GM12878 (cell line): ENCODE measurements at regions not wholly inside any gene's neighbourhood (a gene's known extent, or its start where the extent isn't known, plus 50 kb on each side); places are given as distances from the start of the nearest gene placed in this dataset.
A peak's percentile ranks its signal among the peaks of the same experiment; 100 is the strongest.

Experiments
- EP300 ChIP-seq, 2 experiments: fragments of 150-350 bp in 1 of 2; IDR thresholded peaks; 2 replicates each; pipeline ENCODE4 v1.6.1; 2011 to 2012; ENCODE audit warnings: low read depth in 2 of 2, low read length in 2 of 2, borderline replicate concordance in 1 of 2, improper control_type of control experiment in 1 of 2, inconsistent platforms in 1 of 2; ENCODE audit not compliant: control insufficient read depth in 1 of 2
- GABPA ChIP-seq: IDR thresholded peaks from 2 replicates; pipeline ENCODE4 v1.6.1; 2014; ENCODE audit warnings: antibody characterized with exemption, low read depth, mild to moderate bottlenecking, inconsistent platforms
- HDAC2 ChIP-seq: fragments of 200-600 bp; sonication (generic); IDR thresholded peaks from 2 replicates; pipeline ENCODE4 v1.6.1; 2017
- HDGF ChIP-seq: fragments of 450-650 bp; IDR thresholded peaks from 2 replicates; pipeline ENCODE4 v1.6.1; 2016; ENCODE audit warnings: antibody characterized with exemption
- IKZF2 ChIP-seq, 2 experiments: fragments of 450-650 bp; IDR thresholded peaks; 2 replicates each; pipeline ENCODE4 v1.6.1; 2017; ENCODE audit warnings: mild to moderate bottlenecking in 2 of 2, moderate library complexity in 2 of 2
- IRF5 ChIP-seq: fragments of 450-650 bp; IDR thresholded peaks from 2 replicates; pipeline ENCODE4 v1.6.1; 2017; ENCODE audit warnings: borderline replicate concordance
- JUND ChIP-seq: IDR thresholded peaks from 2 replicates; pipeline ENCODE4 v1.6.1; 2012; ENCODE audit warnings: low read depth, mild to moderate bottlenecking, low read length, improper control_type of control experiment, moderate library complexity
- KDM1A ChIP-seq: fragments of 200-600 bp; sonication (generic); IDR thresholded peaks from 2 replicates; pipeline ENCODE4 v1.6.1; 2016; ENCODE audit warnings: borderline replicate concordance
- MTA3 ChIP-seq: IDR thresholded peaks from 2 replicates; pipeline ENCODE4 v1.6.1; 2012; ENCODE audit warnings: low read length, inconsistent platforms, borderline replicate concordance
- NFXL1 ChIP-seq: fragments of 450-650 bp; IDR thresholded peaks from 2 replicates; pipeline ENCODE4 v1.6.1; 2017; ENCODE audit warnings: antibody characterized with exemption, mild to moderate bottlenecking, borderline replicate concordance
- NR2F1 ChIP-seq: fragments of 450-650 bp; conservative IDR thresholded peaks from 2 replicates; pipeline ENCODE4 v1.6.1; 2017; ENCODE audit warnings: mild to moderate bottlenecking
- NRF1 ChIP-seq: conservative IDR thresholded peaks from 2 replicates; pipeline ENCODE4 v1.6.1; 2011; ENCODE audit warnings: mild to moderate bottlenecking, low read depth, low read length, improper control_type of control experiment
- POLR2AphosphoS2 ChIP-seq: IDR thresholded peaks from 2 replicates; pipeline ENCODE4 v1.6.1; 2011; ENCODE audit warnings: low read depth, mild to moderate bottlenecking, low read length, improper control_type of control experiment, moderate library complexity
- RBBP5 ChIP-seq: fragments of 200-600 bp; sonication (generic); conservative IDR thresholded peaks from 2 replicates; pipeline ENCODE4 v1.6.1; 2016
- SMC3 ChIP-seq: IDR thresholded peaks from 2 replicates; pipeline ENCODE4 v1.6.1; 2011; ENCODE audit warnings: low read length, improper control_type of control experiment, borderline replicate concordance
- SP1 ChIP-seq: IDR thresholded peaks from one replicate; pipeline ENCODE4 v1.6.1; 2011; ENCODE audit warnings: low read depth, low read length
- SREBF2 ChIP-seq: IDR thresholded peaks from 2 replicates; pipeline ENCODE4 v1.6.1; 2012; ENCODE audit warnings: mild to moderate bottlenecking, low read length
- TARDBP ChIP-seq: IDR thresholded peaks from 2 replicates; pipeline ENCODE4 v1.6.1; 2016; ENCODE audit warnings: borderline replicate concordance
- USF2 ChIP-seq: IDR thresholded peaks from 2 replicates; pipeline ENCODE4 v1.6.1; 2011; ENCODE audit warnings: low read depth, low read length, improper control_type of control experiment, borderline replicate concordance
- ZNF207 ChIP-seq: fragments of 450-650 bp; IDR thresholded peaks from 2 replicates; pipeline ENCODE4 v1.6.1; 2014; ENCODE audit warnings: antibody characterized with exemption, mild to moderate bottlenecking, borderline replicate concordance
- ZZZ3 ChIP-seq: IDR thresholded peaks from 2 replicates; pipeline ENCODE4 v1.6.1; 2011; ENCODE audit warnings: low read depth; ENCODE audit not compliant: control insufficient read depth, insufficient read length
- TF ChIP-seq, protein P1 (sequence below): fragments of 450-650 bp; IDR thresholded peaks from 2 replicates; pipeline ENCODE4 v1.6.1; 2017; ENCODE audit warnings: antibody characterized with exemption, mild to moderate bottlenecking, moderate library complexity
- TF ChIP-seq, protein P2 (sequence below), 3 experiments: IDR thresholded peaks in 2 of 3; conservative IDR thresholded peaks in 1 of 3; 2 replicates each; pipeline ENCODE4 v1.5.1; 2011; ENCODE audit warnings: low read depth in 3 of 3, low read length in 3 of 3, mild to moderate bottlenecking in 3 of 3, control low read depth in 2 of 3, moderate library complexity in 2 of 3, inconsistent platforms in 1 of 3, mixed read lengths in 1 of 3; ENCODE audit not compliant: control insufficient read depth in 2 of 3, insufficient read depth in 1 of 3; ENCODE audit errors: extremely low read depth in 1 of 3
- TF ChIP-seq, protein P3 (sequence below): fragments of 450-650 bp; IDR thresholded peaks from 2 replicates; pipeline ENCODE4 v1.6.1; 2018; ENCODE audit warnings: borderline replicate concordance, mild to moderate bottlenecking; ENCODE audit not compliant: partially characterized antibody

- TF ChIP-seq, protein P1, sequence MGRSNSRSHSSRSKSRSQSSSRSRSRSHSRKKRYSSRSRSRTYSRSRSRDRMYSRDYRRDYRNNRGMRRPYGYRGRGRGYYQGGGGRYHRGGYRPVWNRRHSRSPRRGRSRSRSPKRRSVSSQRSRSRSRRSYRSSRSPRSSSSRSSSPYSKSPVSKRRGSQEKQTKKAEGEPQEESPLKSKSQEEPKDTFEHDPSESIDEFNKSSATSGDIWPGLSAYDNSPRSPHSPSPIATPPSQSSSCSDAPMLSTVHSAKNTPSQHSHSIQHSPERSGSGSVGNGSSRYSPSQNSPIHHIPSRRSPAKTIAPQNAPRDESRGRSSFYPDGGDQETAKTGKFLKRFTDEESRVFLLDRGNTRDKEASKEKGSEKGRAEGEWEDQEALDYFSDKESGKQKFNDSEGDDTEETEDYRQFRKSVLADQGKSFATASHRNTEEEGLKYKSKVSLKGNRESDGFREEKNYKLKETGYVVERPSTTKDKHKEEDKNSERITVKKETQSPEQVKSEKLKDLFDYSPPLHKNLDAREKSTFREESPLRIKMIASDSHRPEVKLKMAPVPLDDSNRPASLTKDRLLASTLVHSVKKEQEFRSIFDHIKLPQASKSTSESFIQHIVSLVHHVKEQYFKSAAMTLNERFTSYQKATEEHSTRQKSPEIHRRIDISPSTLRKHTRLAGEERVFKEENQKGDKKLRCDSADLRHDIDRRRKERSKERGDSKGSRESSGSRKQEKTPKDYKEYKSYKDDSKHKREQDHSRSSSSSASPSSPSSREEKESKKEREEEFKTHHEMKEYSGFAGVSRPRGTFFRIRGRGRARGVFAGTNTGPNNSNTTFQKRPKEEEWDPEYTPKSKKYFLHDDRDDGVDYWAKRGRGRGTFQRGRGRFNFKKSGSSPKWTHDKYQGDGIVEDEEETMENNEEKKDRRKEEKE: no peak
- TF ChIP-seq, protein P2, sequence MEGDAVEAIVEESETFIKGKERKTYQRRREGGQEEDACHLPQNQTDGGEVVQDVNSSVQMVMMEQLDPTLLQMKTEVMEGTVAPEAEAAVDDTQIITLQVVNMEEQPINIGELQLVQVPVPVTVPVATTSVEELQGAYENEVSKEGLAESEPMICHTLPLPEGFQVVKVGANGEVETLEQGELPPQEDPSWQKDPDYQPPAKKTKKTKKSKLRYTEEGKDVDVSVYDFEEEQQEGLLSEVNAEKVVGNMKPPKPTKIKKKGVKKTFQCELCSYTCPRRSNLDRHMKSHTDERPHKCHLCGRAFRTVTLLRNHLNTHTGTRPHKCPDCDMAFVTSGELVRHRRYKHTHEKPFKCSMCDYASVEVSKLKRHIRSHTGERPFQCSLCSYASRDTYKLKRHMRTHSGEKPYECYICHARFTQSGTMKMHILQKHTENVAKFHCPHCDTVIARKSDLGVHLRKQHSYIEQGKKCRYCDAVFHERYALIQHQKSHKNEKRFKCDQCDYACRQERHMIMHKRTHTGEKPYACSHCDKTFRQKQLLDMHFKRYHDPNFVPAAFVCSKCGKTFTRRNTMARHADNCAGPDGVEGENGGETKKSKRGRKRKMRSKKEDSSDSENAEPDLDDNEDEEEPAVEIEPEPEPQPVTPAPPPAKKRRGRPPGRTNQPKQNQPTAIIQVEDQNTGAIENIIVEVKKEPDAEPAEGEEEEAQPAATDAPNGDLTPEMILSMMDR (IDR thresholded peaks at IDR 0.05 in 2 of 3, conservative IDR thresholded peaks at IDR 0.05 in 1 of 3; ENCODE audit: control insufficient read depth in 2 of 3, extremely low read depth in 1 of 3, insufficient read depth in 1 of 3, low read depth in 3 of 3, low read length in 3 of 3): no peak
- TF ChIP-seq ZNF207: no peak
- TF ChIP-seq, protein P3, sequence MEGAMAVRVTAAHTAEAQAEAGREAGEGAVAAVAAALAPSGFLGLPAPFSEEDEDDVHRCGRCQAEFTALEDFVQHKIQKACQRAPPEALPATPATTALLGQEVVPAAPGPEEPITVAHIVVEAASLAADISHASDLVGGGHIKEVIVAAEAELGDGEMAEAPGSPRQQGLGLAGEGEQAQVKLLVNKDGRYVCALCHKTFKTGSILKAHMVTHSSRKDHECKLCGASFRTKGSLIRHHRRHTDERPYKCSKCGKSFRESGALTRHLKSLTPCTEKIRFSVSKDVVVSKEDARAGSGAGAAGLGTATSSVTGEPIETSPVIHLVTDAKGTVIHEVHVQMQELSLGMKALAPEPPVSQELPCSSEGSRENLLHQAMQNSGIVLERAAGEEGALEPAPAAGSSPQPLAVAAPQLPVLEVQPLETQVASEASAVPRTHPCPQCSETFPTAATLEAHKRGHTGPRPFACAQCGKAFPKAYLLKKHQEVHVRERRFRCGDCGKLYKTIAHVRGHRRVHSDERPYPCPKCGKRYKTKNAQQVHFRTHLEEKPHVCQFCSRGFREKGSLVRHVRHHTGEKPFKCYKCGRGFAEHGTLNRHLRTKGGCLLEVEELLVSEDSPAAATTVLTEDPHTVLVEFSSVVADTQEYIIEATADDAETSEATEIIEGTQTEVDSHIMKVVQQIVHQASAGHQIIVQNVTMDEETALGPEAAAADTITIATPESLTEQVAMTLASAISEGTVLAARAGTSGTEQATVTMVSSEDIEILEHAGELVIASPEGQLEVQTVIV: no peak
- no peak for TF ChIP-seq NRF1
- TF ChIP-seq KDM1A: no peak
- TF ChIP-seq IRF5: no peak
- no peak for TF ChIP-seq TARDBP
- TF ChIP-seq EP300 (IDR thresholded peaks at IDR 0.05; ENCODE audit: borderline replicate concordance in 1 of 2, control insufficient read depth in 1 of 2, low read depth in 2 of 2, low read length in 2 of 2): peak; percentile 86 to 94; a peak in 3 of 4 replicates
- peak; percentile 87 for TF ChIP-seq USF2
- peak; percentile 65; the same call in 1 of the 2 replicates for TF ChIP-seq MTA3
- TF ChIP-seq SP1: no peak
- no peak for TF ChIP-seq POLR2AphosphoS2
- TF ChIP-seq IKZF2 (IDR thresholded peaks at IDR 0.05): peak; percentile 82 to 83
- TF ChIP-seq SREBF2: no peak
- peak; percentile 60 for TF ChIP-seq NR2F1
- no peak for TF ChIP-seq RBBP5
- no peak for TF ChIP-seq ZZZ3
- TF ChIP-seq JUND: no peak
- TF ChIP-seq HDGF: no peak
- no peak for TF ChIP-seq SMC3
- TF ChIP-seq NFXL1: no peak
- TF ChIP-seq HDAC2: no peak
- no peak for TF ChIP-seq GABPA
Observed at GRCh38 chr13:52921194-52921593, 72.8 kb upstream of the PCDH8 start (continued).
